GM12878 (cell line): ENCODE measurements at regions not wholly inside any gene's neighbourhood (a gene's known extent, or its start where the extent isn't known, plus 50 kb on each side); places are given as distances from the start of the nearest gene placed in this dataset.

Experiments
- ATAC-seq: fragments of 200-7000 bp; cut with Tn5 transposase; 3 replicates; pipeline ENCODE4 v1.9.1; 2020; ENCODE audit warnings: mild to moderate bottlenecking, moderate library complexity
- BruUV-seq: library from RNA; stranded (reverse); fragments of 400-500 nt; replicated peaks from 2 replicates; lab custom pipeline; 2021; lab: Mats Ljungman, UMichigan
- CTCF ChIA-PET: fragments of 300-600 bp; sonication (Branson Sonifier 250); formaldehyde crosslinking; extraction: SDS; loops from one replicate; lab custom pipeline; 2021; ENCODE audit warnings: inconsistent platforms; lab: Yijun Ruan, JAX
- POLR2A ChIA-PET: fragments of 350-600 bp; formaldehyde crosslinking; extraction: SDS; loops from one replicate; lab custom pipeline; 2021; ENCODE audit warnings: inconsistent platforms; lab: Charles Lee
- RAD21 ChIA-PET: fragments of 300-600 bp; sonication (Branson Sonifier 250); formaldehyde crosslinking; loops from one replicate; lab custom pipeline; 2023; ENCODE audit warnings: antibody characterized with exemption; ENCODE audit not compliant: unreplicated experiment; lab: Charles Lee
- SMC1A ChIA-PET: fragments of 300-600 bp; sonication (Branson Sonifier 250); formaldehyde crosslinking; loops from one replicate; lab custom pipeline; 2023; ENCODE audit not compliant: unreplicated experiment, uncharacterized antibody; lab: Charles Lee
- DNase-seq: peaks from one replicate; pipeline ENCODE4 v3.0.0-alpha.2; 2011; ENCODE audit warnings: low read depth, low spot score
- FAIRE-seq: peaks from 3 replicates; lab custom pipeline; 2011; peaks lifted over from hg19 to GRCh38; lab: Jason Lieb, UNC
- H2AFZ ChIP-seq: 2 replicates; pipeline ENCODE4 v1.6.0; 2011; ENCODE audit warnings: low read depth, low read length, control low read depth; ENCODE audit not compliant: control insufficient read depth
- H3K27ac ChIP-seq: 2 replicates; pipeline ENCODE4 v1.5.1; 2011; ENCODE audit warnings: control low read depth; ENCODE audit not compliant: control insufficient read depth, insufficient read depth
- H3K27me3 ChIP-seq, 2 experiments: replicated peaks in 1 of 2; 2 replicates each; pipeline versions ENCODE4 v1.6.0 to v1.6.1; 2011; ENCODE audit warnings: low read length in 1 of 2; ENCODE audit not compliant: control insufficient read depth in 2 of 2, insufficient read depth in 2 of 2
- H3K36me3 ChIP-seq, 2 experiments: 2 replicates each; pipeline ENCODE4 v1.5.1; 2011; ENCODE audit warnings: low read length in 1 of 2; ENCODE audit not compliant: control insufficient read depth in 2 of 2, insufficient read depth in 2 of 2
- H3K4me1 ChIP-seq: 2 replicates; pipeline ENCODE4 v1.6.1; 2011; ENCODE audit warnings: mild to moderate bottlenecking, low read length, moderate library complexity, mixed read lengths; ENCODE audit not compliant: control insufficient read depth, insufficient read depth
- H3K4me2 ChIP-seq: 2 replicates; pipeline ENCODE4 v1.6.0; 2011; ENCODE audit warnings: control low read depth; ENCODE audit not compliant: control insufficient read depth, insufficient read depth
- H3K4me3 ChIP-seq: fragments of 200-600 bp; sonication (generic); 2 replicates; pipeline ENCODE4 v1.5.1; 2016
- H3K79me2 ChIP-seq: 2 replicates; pipeline ENCODE4 v1.6.0; 2011; ENCODE audit warnings: low read length; ENCODE audit not compliant: control insufficient read depth, insufficient read depth
- H3K9ac ChIP-seq: 2 replicates; pipeline ENCODE4 v1.8.0; 2011; ENCODE audit warnings: low read length, control low read depth, mixed read lengths; ENCODE audit not compliant: control insufficient read depth, insufficient read depth
- H3K9me3 ChIP-seq: replicated peaks from 3 replicates; pipeline ENCODE4 v1.5.1; 2011; ENCODE audit warnings: mild to moderate bottlenecking, low read length; ENCODE audit not compliant: control insufficient read depth, insufficient read depth
- H4K20me1 ChIP-seq: 2 replicates; pipeline ENCODE4 v1.6.0; 2011; ENCODE audit not compliant: control insufficient read depth, insufficient read depth
- ATF7 ChIP-seq: fragments of 450-650 bp; IDR thresholded peaks from 2 replicates; pipeline ENCODE4 v1.6.1; 2016; ENCODE audit warnings: low read depth, mild to moderate bottlenecking
- BCLAF1 ChIP-seq: fragments of 450-650 bp; IDR thresholded peaks from 2 replicates; pipeline ENCODE4 v1.6.1; 2017; ENCODE audit warnings: antibody characterized with exemption, mild to moderate bottlenecking, moderate library complexity
- CHD2 ChIP-seq: IDR thresholded peaks from 2 replicates; pipeline ENCODE4 v1.6.1; 2011; ENCODE audit warnings: low read depth, low read length, improper control_type of control experiment, borderline replicate concordance
- CUX1 ChIP-seq: IDR thresholded peaks from 2 replicates; pipeline ENCODE4 v1.6.1; 2012; ENCODE audit warnings: improper control_type of control experiment, low read depth, low read length; ENCODE audit not compliant: insufficient replicate concordance
- HCFC1 ChIP-seq: fragments of 150-350 bp; IDR thresholded peaks from 2 replicates; pipeline ENCODE4 v1.6.1; 2014; ENCODE audit warnings: low read length
- IKZF1 ChIP-seq: fragments of 450-650 bp; conservative IDR thresholded peaks from 2 replicates; pipeline ENCODE4 v1.6.1; 2017; ENCODE audit warnings: antibody characterized with exemption, mild to moderate bottlenecking
- RFX5 ChIP-seq: IDR thresholded peaks from 2 replicates; pipeline ENCODE4 v1.6.1; 2011; ENCODE audit warnings: low read depth, low read length, improper control_type of control experiment
- ZNF384 ChIP-seq: IDR thresholded peaks from 2 replicates; pipeline ENCODE4 v1.6.1; 2012; ENCODE audit warnings: low read depth, mild to moderate bottlenecking, low read length, improper control_type of control experiment, borderline replicate concordance
- WGBS: methylation state at CpG from one replicate; pipeline ENCODE4 v1.1.6; 2016; ENCODE audit warnings: low lambda C conversion rate; ENCODE audit not compliant: insufficient replicate concordance, insufficient coverage; ENCODE audit errors: missing lambda C conversion rate; 5-methylcytosine and 5-hydroxymethylcytosine counted together
- in situ Hi-C: fragments of 300-500 bp; cut with MboI; formaldehyde crosslinking; loops from 9 replicates; pipeline ENCODE4 v1.14.3; 2018; ENCODE audit warnings: mixed read lengths
- intact Hi-C: fragments of 100-400 bp; cut with micrococcal nuclease; formaldehyde crosslinking; loops from one replicate; pipeline ENCODE4 v1.14.2; 2022; ENCODE audit not compliant: unreplicated experiment
- TF ChIP-seq, protein P1 (sequence below): fragments of 450-650 bp; formaldehyde crosslinking; IDR thresholded peaks from 2 replicates; pipeline ENCODE4 v1.4.0; 2022; ENCODE audit warnings: mild to moderate bottlenecking, moderate library complexity

GRCh38 chr9:68651280-68651893 lies 53.7 kb upstream of the PIP5K1B start (continued):
- TF ChIP-seq, protein P1, sequence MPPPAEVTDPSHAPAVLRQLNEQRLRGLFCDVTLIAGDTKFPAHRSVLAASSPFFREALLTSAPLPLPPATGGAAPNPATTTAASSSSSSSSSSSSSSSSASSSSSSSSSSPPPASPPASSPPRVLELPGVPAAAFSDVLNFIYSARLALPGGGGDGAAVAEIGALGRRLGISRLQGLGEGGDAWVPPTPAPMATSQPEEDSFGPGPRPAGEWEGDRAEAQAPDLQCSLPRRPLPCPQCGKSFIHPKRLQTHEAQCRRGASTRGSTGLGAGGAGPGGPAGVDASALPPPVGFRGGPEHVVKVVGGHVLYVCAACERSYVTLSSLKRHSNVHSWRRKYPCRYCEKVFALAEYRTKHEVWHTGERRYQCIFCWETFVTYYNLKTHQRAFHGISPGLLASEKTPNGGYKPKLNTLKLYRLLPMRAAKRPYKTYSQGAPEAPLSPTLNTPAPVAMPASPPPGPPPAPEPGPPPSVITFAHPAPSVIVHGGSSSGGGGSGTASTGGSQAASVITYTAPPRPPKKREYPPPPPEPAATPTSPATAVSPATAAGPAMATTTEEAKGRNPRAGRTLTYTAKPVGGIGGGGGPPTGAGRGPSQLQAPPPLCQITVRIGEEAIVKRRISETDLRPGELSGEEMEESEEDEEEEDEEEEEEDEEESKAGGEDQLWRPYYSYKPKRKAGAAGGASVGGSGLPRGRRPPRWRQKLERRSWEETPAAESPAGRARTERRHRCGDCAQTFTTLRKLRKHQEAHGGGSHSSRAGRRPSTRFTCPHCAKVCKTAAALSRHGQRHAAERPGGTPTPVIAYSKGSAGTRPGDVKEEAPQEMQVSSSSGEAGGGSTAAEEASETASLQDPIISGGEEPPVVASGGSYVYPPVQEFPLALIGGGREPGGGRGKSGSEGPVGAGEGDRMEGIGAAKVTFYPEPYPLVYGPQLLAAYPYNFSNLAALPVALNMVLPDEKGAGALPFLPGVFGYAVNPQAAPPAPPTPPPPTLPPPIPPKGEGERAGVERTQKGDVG (CRISPR knock-in tag) = no peak
- peak; percentile 37 for TF ChIP-seq IKZF1

DNA sequence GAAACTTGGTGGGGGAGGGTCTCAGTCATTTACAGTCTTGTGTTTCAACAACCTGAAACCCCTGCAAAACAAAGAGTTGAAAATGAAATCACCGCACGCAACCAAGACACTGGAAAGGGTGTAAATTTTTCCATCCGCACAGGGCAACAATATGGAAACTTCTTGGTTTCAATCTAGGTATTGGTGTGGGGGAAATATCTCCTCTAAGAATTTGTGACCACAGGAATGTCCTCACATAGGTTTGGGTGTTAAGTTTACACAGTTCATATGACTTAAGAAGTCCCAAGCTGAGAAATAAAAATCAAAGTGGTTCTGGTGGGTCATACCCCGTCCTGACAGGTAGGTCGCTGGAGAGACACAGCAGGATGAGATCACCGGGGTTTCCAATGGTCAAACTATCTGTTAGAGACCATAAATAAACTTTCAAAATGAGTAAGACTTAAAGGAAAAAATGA lies 51.9 kb upstream of the PIP5K1B start:
- Histone ChIP-seq H3K27ac (peak overlapping the region; percentile 51), H3K36me3 (no peaks in the 10 kb centered on the region), H3K4me3 (no peak overlapping the region; the same call in 1 of the 2 replicates), H3K4me2 (peak overlapping the region; percentile 49), H2AFZ (0 out of 2 replicates have a peak overlapping the region, but pooled peaks have one; percentile 2), H3K9ac (no peak overlapping the region), H3K4me1 (peaks cover 21% of the 10 kb centered on the region; the same call in 1 of the 2 replicates), H4K20me1 (no peaks in the 10 kb centered on the region), H3K79me2 (no peaks in the 10 kb centered on the region), H3K27me3 (no peaks in the 10 kb centered on the region), H3K9me3 (no peaks in the 10 kb centered on the region)
- CTCF ChIA-PET = interaction anchor here (0.7 to 1.2 kb wide), 2 partner anchors 17 to 33 kb away, joined by 3 to 5 read pairs; no protein-coding TSS in a partner anchor
- intact Hi-C loops = loop anchor here (1.0 to 5.0 kb wide), 2 partner anchors 9 to 54 kb away; partner anchors contain the start of gene PIP5K1B
- peak; percentile 18 for FAIRE-seq
- 0% methylated on average over 6 of the region's 6 CpGs for WGBS
- POLR2A ChIA-PET = interaction anchor here (1.5 kb wide), 1 partner anchor 12 kb away, joined by 4 read pairs; no protein-coding TSS in a partner anchor
- SMC1A ChIA-PET = interaction anchor here (0.8 to 1.4 kb wide), 4 partner anchors 10 to 45 kb away, joined by 3 to 6 read pairs (median 4); no protein-coding TSS in a partner anchor
- RAD21 ChIA-PET = interaction anchor here (0.8 to 1.1 kb wide), 2 partner anchors 13 to 73 kb away, joined by 3 to 4 read pairs; no protein-coding TSS in a partner anchor
- BruUV-seq = no TSS peak
- in situ Hi-C loops = no loop called here
- DNase-seq = peak; percentile 72
- ATAC-seq = peak; percentile 93
- TF ChIP-seq HCFC1 (no peak), BCLAF1 (no peak), RFX5 (no peak), CHD2 (peak; percentile 40; the same call in 1 of the 2 replicates), CUX1 (no peak), ATF7 (peak; percentile 92), ZNF384 (no peak)
